HEK293T (cell line): ENCODE measurements at regions not wholly inside any gene's neighbourhood (a gene's known extent, or its start where the extent isn't known, plus 50 kb on each side); places are given as distances from the start of the nearest gene placed in this dataset.

Experiments
- CTCF ChIA-PET: fragments of 350-600 bp; formaldehyde crosslinking; extraction: SDS; loops from one replicate; lab custom pipeline; 2021; ENCODE audit warnings: antibody characterized with exemption, inconsistent platforms; lab: Yijun Ruan, JAX
- POLR2A ChIA-PET: fragments of 350-600 bp; formaldehyde crosslinking; extraction: SDS; loops from one replicate; lab custom pipeline; 2020; ENCODE audit warnings: antibody characterized with exemption, inconsistent platforms; lab: Yijun Ruan, JAX
- DNase-seq: peaks from one replicate; pipeline ENCODE4 v3.0.0; 2012; ENCODE audit warnings: mixed read lengths; ENCODE audit errors: extremely low spot score
- ARNT ChIP-seq: fragments of 450-650 bp; IDR thresholded peaks from 2 replicates; pipeline ENCODE4 v1.6.1; 2017; ENCODE audit warnings: mild to moderate bottlenecking
- BHLHE40 ChIP-seq: fragments of 450-650 bp; IDR thresholded peaks from 2 replicates; pipeline ENCODE4 v1.6.1; 2016; ENCODE audit warnings: mild to moderate bottlenecking, moderate library complexity, borderline replicate concordance
- CTBP1 ChIP-seq: fragments of 450-650 bp; IDR thresholded peaks from 2 replicates; pipeline ENCODE4 v1.6.1; 2016; ENCODE audit warnings: borderline replicate concordance
- ELF4 ChIP-seq: fragments of 450-650 bp; IDR thresholded peaks from 2 replicates; pipeline ENCODE4 v1.6.1; 2017; ENCODE audit warnings: antibody characterized with exemption
- FOXA1 ChIP-seq: fragments of 450-650 bp; IDR thresholded peaks from 2 replicates; pipeline ENCODE4 v1.6.1; 2016; ENCODE audit warnings: mild to moderate bottlenecking
- FOXK2 ChIP-seq: fragments of 450-650 bp; IDR thresholded peaks from 2 replicates; pipeline ENCODE4 v1.6.1; 2016; ENCODE audit warnings: mild to moderate bottlenecking
- FOXM1 ChIP-seq: fragments of 450-650 bp; IDR thresholded peaks from 2 replicates; pipeline ENCODE4 v1.6.1; 2017; ENCODE audit warnings: mild to moderate bottlenecking, borderline replicate concordance
- HDGF ChIP-seq: fragments of 450-650 bp; IDR thresholded peaks from 2 replicates; pipeline ENCODE4 v1.6.1; 2017; ENCODE audit warnings: antibody characterized with exemption, borderline replicate concordance
- L3MBTL2 ChIP-seq: fragments of 450-650 bp; conservative IDR thresholded peaks from 2 replicates; pipeline ENCODE4 v1.6.1; 2016; ENCODE audit warnings: mild to moderate bottlenecking
- LEF1 ChIP-seq: fragments of 450-650 bp; IDR thresholded peaks from 2 replicates; pipeline ENCODE4 v1.6.1; 2017; ENCODE audit warnings: mild to moderate bottlenecking, borderline replicate concordance
- NFRKB ChIP-seq: fragments of 450-650 bp; IDR thresholded peaks from 2 replicates; pipeline ENCODE4 v1.6.1; 2016; ENCODE audit warnings: mild to moderate bottlenecking, moderate library complexity
- SP1 ChIP-seq: fragments of 450-650 bp; IDR thresholded peaks from 2 replicates; pipeline ENCODE4 v1.6.1; 2017
- SUZ12 ChIP-seq: fragments of 450-650 bp; IDR thresholded peaks from 2 replicates; pipeline ENCODE4 v1.6.1; 2016; ENCODE audit warnings: mild to moderate bottlenecking
- TARDBP ChIP-seq: fragments of 450-650 bp; IDR thresholded peaks from 2 replicates; pipeline ENCODE4 v1.6.1; 2016
- ZNF384 ChIP-seq: fragments of 450-650 bp; IDR thresholded peaks from 2 replicates; pipeline ENCODE4 v1.6.1; 2016
- TF ChIP-seq, protein P1 (sequence below): fragments of 450-650 bp; IDR thresholded peaks from 2 replicates; pipeline ENCODE4 v1.6.1; 2016

DNA sequence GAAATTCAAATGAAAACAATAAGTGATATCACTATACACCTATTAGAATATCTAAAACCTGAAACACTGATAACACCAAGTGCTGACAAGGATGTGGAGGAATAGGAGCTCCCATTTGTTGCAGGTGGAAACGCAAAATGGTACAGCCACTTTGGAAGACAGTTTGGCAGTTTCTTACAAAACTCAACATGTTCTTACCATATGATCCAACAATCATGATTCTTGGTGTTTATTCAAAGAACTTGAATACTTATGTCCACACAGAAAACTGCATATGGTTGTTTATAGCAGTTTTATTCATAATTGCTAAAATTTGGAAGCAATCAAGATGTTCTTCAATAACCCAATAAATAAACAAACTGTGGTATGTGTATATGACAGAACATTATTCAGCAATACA is 107.9 kb downstream of the FHDC1 start:
- TF ChIP-seq, protein P1, sequence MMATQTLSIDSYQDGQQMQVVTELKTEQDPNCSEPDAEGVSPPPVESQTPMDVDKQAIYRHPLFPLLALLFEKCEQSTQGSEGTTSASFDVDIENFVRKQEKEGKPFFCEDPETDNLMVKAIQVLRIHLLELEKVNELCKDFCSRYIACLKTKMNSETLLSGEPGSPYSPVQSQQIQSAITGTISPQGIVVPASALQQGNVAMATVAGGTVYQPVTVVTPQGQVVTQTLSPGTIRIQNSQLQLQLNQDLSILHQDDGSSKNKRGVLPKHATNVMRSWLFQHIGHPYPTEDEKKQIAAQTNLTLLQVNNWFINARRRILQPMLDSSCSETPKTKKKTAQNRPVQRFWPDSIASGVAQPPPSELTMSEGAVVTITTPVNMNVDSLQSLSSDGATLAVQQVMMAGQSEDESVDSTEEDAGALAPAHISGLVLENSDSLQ = no peak
- TF ChIP-seq FOXM1 = no peak
- TF ChIP-seq FOXK2 = no peak
- TF ChIP-seq SUZ12 = no peak
- no peak for TF ChIP-seq ARNT
- TF ChIP-seq CTBP1 = no peak
- no peak for TF ChIP-seq NFRKB
- no peak for TF ChIP-seq TARDBP
- no peak for TF ChIP-seq SP1
- no peak for TF ChIP-seq ZNF384
- no peak for TF ChIP-seq FOXA1
- TF ChIP-seq LEF1 = no peak
- TF ChIP-seq L3MBTL2 = no peak
- no peak for TF ChIP-seq BHLHE40
- no peak for TF ChIP-seq ELF4
- TF ChIP-seq HDGF = no peak
- ChIA-PET CTCF (no interaction called here), POLR2A (no interaction called here)
- no peak for DNase-seq

DNA sequence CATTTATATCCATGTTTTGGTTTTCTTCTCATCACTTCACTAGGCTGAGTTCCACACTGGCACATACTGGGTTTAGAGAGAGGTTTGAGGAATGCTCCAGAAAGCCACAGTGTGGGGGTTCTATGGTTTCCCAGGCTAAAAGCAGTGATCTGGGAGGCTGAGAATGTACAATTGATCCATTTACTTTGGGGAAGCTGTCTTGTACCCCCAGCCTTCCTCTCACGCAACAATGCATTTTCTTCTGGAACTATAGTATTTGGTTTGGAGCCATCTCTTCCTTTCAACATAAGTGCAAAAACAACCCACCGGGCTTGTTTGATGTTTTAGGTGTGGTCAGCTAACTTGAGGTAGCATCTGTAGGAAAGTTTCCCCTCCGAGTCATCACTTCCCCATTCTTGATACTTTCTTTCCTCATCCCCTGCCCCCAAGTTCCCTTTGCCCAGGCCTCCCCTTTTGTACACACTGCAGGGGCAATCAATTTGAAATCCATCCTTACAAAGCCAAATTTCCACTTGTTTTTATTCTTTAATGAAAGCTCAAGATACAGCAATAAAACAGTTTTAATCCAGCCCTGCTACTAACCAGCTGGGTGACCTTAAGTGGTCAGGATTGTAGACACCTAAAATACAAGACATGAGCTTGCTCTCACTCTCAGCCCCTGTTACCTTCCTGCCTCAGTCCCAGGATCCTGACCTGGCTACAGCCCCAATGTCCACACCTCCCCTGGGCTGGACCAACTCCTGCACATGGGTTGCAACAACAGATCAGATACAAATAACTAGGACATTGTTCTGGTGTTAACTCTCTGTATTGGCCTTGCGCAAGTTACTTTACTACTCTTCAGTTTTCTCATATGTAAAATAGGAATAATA is 109.2 kb downstream of the FHDC1 start:
- no peak for DNase-seq
- TF ChIP-seq FOXA1 = no peak
- no peak for TF ChIP-seq CTBP1
- TF ChIP-seq, protein P1 = no peak
- TF ChIP-seq LEF1 = no peak
- TF ChIP-seq NFRKB = no peak
- ChIA-PET POLR2A (no interaction called here), CTCF (no interaction called here)

DNA sequence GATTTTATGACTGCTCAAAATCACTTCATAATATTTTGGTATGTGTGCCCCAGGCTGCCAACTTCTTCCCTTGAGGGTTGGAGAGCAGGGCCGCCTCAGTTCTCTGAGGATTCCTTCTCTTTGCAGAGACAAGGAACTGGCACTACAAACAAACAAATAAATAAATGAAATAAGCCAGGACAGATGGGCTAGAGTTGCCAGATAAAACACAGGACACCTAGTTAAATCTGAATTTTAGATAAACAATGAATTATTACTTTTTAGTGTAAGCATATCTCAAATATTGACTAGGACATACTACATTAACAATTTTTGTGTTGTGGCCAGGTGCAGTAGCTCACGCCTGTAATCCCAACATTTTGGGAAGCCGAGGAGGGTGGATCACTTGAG is 122.5 kb downstream of the FHDC1 start:
- TF ChIP-seq HDGF (no peak), ELF4 (no peak), LEF1 (no peak), SP1 (no peak), CTBP1 (no peak), FOXA1 (no peak), ZNF384 (no peak), NFRKB (no peak)
- no peak for DNase-seq
- ChIA-PET POLR2A (no interaction called here), CTCF (no interaction called here)

DNA sequence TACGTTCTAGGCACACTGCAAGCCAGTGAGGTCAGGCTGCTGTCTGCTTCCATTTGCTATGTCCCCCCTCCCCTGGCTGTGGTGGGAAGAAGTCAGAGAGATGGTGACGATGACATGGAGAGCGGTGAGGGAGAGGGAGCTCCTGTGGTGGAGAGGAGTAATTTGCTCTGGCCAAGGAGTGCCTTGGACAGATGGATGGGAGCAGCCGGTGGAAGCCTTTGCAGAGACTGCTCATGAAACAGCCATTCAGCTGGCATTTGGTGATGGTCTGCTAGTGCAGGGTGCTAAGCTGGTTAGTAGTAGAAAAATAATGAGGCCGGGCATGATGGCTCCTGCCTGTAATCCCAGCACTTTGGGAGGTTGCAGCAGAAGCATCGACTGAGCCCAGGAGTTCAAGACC is 124.1 kb downstream of the FHDC1 start:
- ChIA-PET POLR2A (no interaction called here), CTCF (no interaction called here)
- no peak for DNase-seq
- no peak for TF ChIP-seq LEF1
- TF ChIP-seq ARNT = no peak
- TF ChIP-seq, protein P1 = no peak
- TF ChIP-seq SUZ12 = no peak
- TF ChIP-seq ELF4 = no peak
- TF ChIP-seq TARDBP = no peak
- no peak for TF ChIP-seq HDGF
- TF ChIP-seq FOXK2 = no peak
- no peak for TF ChIP-seq CTBP1
- no peak for TF ChIP-seq FOXM1
- no peak for TF ChIP-seq L3MBTL2
- TF ChIP-seq FOXA1 = no peak
- TF ChIP-seq SP1 = no peak
- TF ChIP-seq ZNF384 = no peak
- TF ChIP-seq NFRKB = no peak
- TF ChIP-seq BHLHE40 = no peak

DNA sequence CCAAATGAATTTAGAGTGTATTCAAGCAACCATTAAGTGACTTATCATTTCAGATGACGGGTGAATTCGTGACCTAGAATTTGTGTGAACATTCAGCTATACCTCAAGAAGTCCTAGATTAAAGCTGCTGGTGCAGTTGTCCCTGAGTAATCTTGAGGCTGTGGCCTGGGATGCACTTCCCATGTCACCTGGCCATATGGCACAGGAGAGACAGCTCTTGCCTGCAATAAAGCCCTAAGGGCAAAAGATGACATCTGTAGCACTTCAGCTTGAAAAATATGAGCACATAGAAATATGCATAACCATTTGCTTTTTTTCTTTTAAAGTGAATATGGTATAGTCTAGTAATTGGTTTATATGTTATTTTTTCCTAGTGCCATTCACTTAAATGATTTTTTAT is 125.8 kb downstream of the FHDC1 start:
- POLR2A ChIA-PET = no interaction called here
- CTCF ChIA-PET = interaction anchor here (0.6 to 1.1 kb wide), 2 partner anchors 66 to 197 kb away, joined by 3 to 5 read pairs; no protein-coding TSS in a partner anchor
- no peak for DNase-seq
- TF ChIP-seq FOXA1 (no peak), ARNT (no peak), SUZ12 (no peak), FOXK2 (no peak)

DNA sequence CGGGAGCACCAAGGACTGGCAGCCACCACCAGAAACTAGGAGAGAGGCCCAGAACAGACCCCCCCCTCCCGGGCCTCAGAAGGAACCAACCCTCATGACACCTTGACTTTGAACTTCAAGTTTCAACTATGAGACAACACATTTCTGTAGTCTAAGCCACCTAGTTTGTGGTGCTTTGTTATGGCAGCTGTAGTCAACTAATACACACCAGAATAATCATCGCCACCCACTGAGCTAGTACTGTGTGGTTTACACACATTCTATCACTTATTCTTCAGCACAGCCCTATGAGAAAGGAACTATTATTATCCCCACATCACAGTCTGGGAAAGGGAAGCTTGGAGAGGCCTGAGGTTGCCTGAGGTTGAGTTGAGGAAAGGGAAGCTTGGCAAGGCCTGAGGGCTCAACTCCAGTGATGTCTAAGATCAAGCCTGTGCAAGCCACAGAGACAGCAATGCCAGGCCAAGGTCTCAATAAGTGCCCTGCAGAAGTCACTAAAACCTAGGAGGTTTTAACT is 126.6 kb downstream of the FHDC1 start:
- ChIA-PET POLR2A (no interaction called here), CTCF (no interaction called here)
- TF ChIP-seq TARDBP = no peak
- TF ChIP-seq FOXM1 = no peak
- TF ChIP-seq, protein P1 = no peak
- no peak for TF ChIP-seq HDGF
- TF ChIP-seq SP1 = no peak
- TF ChIP-seq CTBP1 = no peak
- TF ChIP-seq NFRKB = no peak
- TF ChIP-seq FOXK2 = no peak
- no peak for TF ChIP-seq LEF1
- TF ChIP-seq BHLHE40 = no peak
- TF ChIP-seq ELF4 = no peak
- TF ChIP-seq FOXA1 = no peak
- TF ChIP-seq L3MBTL2 = no peak
- TF ChIP-seq SUZ12 = no peak
- no peak for TF ChIP-seq ARNT
- DNase-seq = no peak
